Posterior vena cava (tissue), 2 donors: ENCODE measurements at regions not wholly inside any gene's neighbourhood (a gene's known extent, or its start where the extent isn't known, plus 50 kb on each side); places are given as distances from the start of the nearest gene placed in this dataset.

Experiments used
- DNase-seq: peaks from one replicate; pipeline ENCODE4 v3.0.0-alpha.2; 2020; ENCODE audit warnings: low spot score
- intact Hi-C, 2 donors: fragments of 100-400 bp; cut with DNase I; formaldehyde crosslinking; loops; one replicate each; pipeline versions ENCODE4 v1.14.1 to v1.14.2; 2022 to 2023
- donor health status: DM: yes; HTN: yes; CAD: no.
- donor health status: DM: yes; HTN: yes; CAD: no.

- DNase-seq, result no peak
- intact Hi-C loops, result no loop called here
Observed at GRCh38 chr3:25139267-25139666, 288.8 kb upstream of the RARB start.

GRCh38 chr3:25142609-25143355, 285.3 kb upstream of the RARB start:
- intact Hi-C loops, result loop anchor here in 1 of 2 donors (5.0 kb wide), 1 partner anchor 280 kb away; no protein-coding TSS in a partner anchor

GRCh38 chr3:25143356-25144025, 284.6 kb upstream of the RARB start:
- DNase-seq, result no peak
- intact Hi-C loops, result loop anchor here in 1 of 2 donors (5.0 kb wide), 1 partner anchor 281 kb away; no protein-coding TSS in a partner anchor

More at GRCh38 chr3:25142609-25143355, 285.3 kb upstream of the RARB start:
- no peak for DNase-seq

- intact Hi-C loops, result loop anchor here in 1 of 2 donors (5.0 kb wide), 1 partner anchor 282 kb away; no protein-coding TSS in a partner anchor
- DNase-seq, result no peak
Observed at GRCh38 chr3:25144430-25144829, 283.6 kb upstream of the RARB start.

GRCh38 chr3:25145176-25145575, 282.9 kb upstream of the RARB start:
- intact Hi-C loops, result no loop called here
- DNase-seq, result no peak

- intact Hi-C loops, result loop anchor here in 1 of 2 donors (10.0 kb wide), 2 partner anchors 285 to 445 kb away; no protein-coding TSS in a partner anchor
- DNase-seq, result no peak
Observed at GRCh38 chr3:25150199-25150598, 277.9 kb upstream of the RARB start.

GRCh38 chr3:25151281-25151902, 276.7 kb upstream of the RARB start:
- no peak for DNase-seq
- intact Hi-C loops, result loop anchor here in 1 of 2 donors (10.0 kb wide), 2 partner anchors 283 to 443 kb away; no protein-coding TSS in a partner anchor

- intact Hi-C loops, result loop anchor here in 1 of 2 donors (10.0 kb wide), 2 partner anchors 283 to 443 kb away; no protein-coding TSS in a partner anchor
- DNase-seq, result no peak
Observed at GRCh38 chr3:25151903-25152295, 276.2 kb upstream of the RARB start.

GRCh38 chr3:25153136-25153535, 274.9 kb upstream of the RARB start:
- intact Hi-C loops, result loop anchor here in 1 of 2 donors (10.0 kb wide), 2 partner anchors 282 to 442 kb away; no protein-coding TSS in a partner anchor
- DNase-seq, result no peak

- no peak for DNase-seq
- intact Hi-C loops, result loop anchor here in 1 of 2 donors (10.0 kb wide), 2 partner anchors 281 to 441 kb away; no protein-coding TSS in a partner anchor
Observed at GRCh38 chr3:25153561-25153960, 274.5 kb upstream of the RARB start.

- DNase-seq, result no peak
- intact Hi-C loops, result loop anchor here in 1 of 2 donors (10.0 kb wide), 2 partner anchors 279 to 439 kb away; no protein-coding TSS in a partner anchor
Observed at GRCh38 chr3:25155652-25156471, 272.2 kb upstream of the RARB start.

GRCh38 chr3:25156626-25157025, 271.4 kb upstream of the RARB start:
- no peak for DNase-seq
- intact Hi-C loops, result loop anchor here in 1 of 2 donors (10.0 kb wide), 2 partner anchors 278 to 438 kb away; no protein-coding TSS in a partner anchor

- intact Hi-C loops, result no loop called here
- DNase-seq, result no peak
Observed at GRCh38 chr3:25165306-25165705, 262.8 kb upstream of the RARB start.

GRCh38 chr3:25166016-25166415, 262.0 kb upstream of the RARB start:
- intact Hi-C loops, result no loop called here
- no peak for DNase-seq

GRCh38 chr3:25169151-25169550, 258.9 kb upstream of the RARB start:
- intact Hi-C loops, result no loop called here
- no peak for DNase-seq

- intact Hi-C loops, result no loop called here
- DNase-seq, result no peak
Observed at GRCh38 chr3:25170021-25170420, 258.0 kb upstream of the RARB start.

GRCh38 chr3:25171118-25171807, 256.8 kb upstream of the RARB start:
- intact Hi-C loops, result no loop called here
- DNase-seq, result no peak

- DNase-seq, result no peak
- intact Hi-C loops, result no loop called here
Observed at GRCh38 chr3:25171897-25172296, 256.2 kb upstream of the RARB start.
